ENCODE measurements at regions not wholly inside any gene's neighbourhood (a gene's known extent, or its start where the extent isn't known, plus 50 kb on each side); places are given as distances from the start of the nearest gene placed in this dataset.

- Histone ChIP-seq H3K4me1 (ENCODE audit: control insufficient read depth, extremely low read depth, insufficient read depth, low read length) (no peaks in the 10 kb centered on the region), H3K4me3 (ENCODE audit: control insufficient read depth in 2 of 3, extremely low read depth in 1 of 3, insufficient read depth in 2 of 3, low read depth in 1 of 3, low read length in 3 of 3) (no peak overlapping the region), H3K27ac (ENCODE audit: control insufficient read depth, insufficient read depth, low read length) (no peak overlapping the region), H3K9me1 (ENCODE audit: control insufficient read depth, extremely low read depth, insufficient read depth, low read length) (no peaks in the 10 kb centered on the region), H3K4me2 (ENCODE audit: control insufficient read depth, extremely low read depth, insufficient read depth, low read depth, low read length) (no peak overlapping the region), H3K36me3 (ENCODE audit: control insufficient read depth in 2 of 2, extremely low read depth in 1 of 2, insufficient read depth in 2 of 2, low read length in 2 of 2) (no peaks in the 10 kb centered on the region), H3K27me3 (ENCODE audit: control insufficient read depth, extremely low read depth, insufficient read depth, low read length) (no peaks in the 10 kb centered on the region), H3K9me3 (ENCODE audit: control insufficient read depth, low read depth, low read length) (no peaks in the 10 kb centered on the region), H3K79me2 (ENCODE audit: control insufficient read depth, insufficient read depth, low read length) (no peaks in the 10 kb centered on the region), H3K9ac (ENCODE audit: control insufficient read depth, extremely low read depth, insufficient read depth, low read length) (no peak overlapping the region), H2AFZ (ENCODE audit: control insufficient read depth, low read length) (no peak overlapping the region), H4K20me1 (ENCODE audit: control insufficient read depth, extremely low read depth, insufficient read depth, low read length) (no peaks in the 10 kb centered on the region)
- FAIRE-seq (no peak), DNase-seq (ENCODE audit: low read depth, low spot score) (no peak)
- no peak for TF ChIP-seq EZH2 (IDR thresholded peaks at IDR 0.05; ENCODE audit: low read length)
- TF ChIP-seq, protein P1, sequence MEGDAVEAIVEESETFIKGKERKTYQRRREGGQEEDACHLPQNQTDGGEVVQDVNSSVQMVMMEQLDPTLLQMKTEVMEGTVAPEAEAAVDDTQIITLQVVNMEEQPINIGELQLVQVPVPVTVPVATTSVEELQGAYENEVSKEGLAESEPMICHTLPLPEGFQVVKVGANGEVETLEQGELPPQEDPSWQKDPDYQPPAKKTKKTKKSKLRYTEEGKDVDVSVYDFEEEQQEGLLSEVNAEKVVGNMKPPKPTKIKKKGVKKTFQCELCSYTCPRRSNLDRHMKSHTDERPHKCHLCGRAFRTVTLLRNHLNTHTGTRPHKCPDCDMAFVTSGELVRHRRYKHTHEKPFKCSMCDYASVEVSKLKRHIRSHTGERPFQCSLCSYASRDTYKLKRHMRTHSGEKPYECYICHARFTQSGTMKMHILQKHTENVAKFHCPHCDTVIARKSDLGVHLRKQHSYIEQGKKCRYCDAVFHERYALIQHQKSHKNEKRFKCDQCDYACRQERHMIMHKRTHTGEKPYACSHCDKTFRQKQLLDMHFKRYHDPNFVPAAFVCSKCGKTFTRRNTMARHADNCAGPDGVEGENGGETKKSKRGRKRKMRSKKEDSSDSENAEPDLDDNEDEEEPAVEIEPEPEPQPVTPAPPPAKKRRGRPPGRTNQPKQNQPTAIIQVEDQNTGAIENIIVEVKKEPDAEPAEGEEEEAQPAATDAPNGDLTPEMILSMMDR (optimal IDR thresholded peaks at IDR 0.05 in 1 of 3, IDR thresholded peaks at IDR 0.05 in 1 of 3, conservative IDR thresholded peaks at IDR 0.05 in 1 of 3; ENCODE audit: extremely low read depth in 1 of 3, insufficient read depth in 2 of 3, low read length in 3 of 3), result no peak
- dilution Hi-C loops (cut with MboI; ENCODE audit: extremely low pct_ligation_motif_present, low sequenced_read_pairs), result no loop called here
Observed at GRCh38 chr12:46711756-46712155, 114.0 kb downstream of the SLC38A4 start.

- H4K20me1 ChIP-seq (ENCODE audit: control insufficient read depth, extremely low read depth, insufficient read depth, low read length), result no peaks in the 10 kb centered on the region
- dilution Hi-C loops (cut with MboI; ENCODE audit: extremely low pct_ligation_motif_present, low sequenced_read_pairs), result no loop called here
- H3K36me3 ChIP-seq (ENCODE audit: control insufficient read depth in 2 of 2, extremely low read depth in 1 of 2, insufficient read depth in 2 of 2, low read length in 2 of 2), result no peaks in the 10 kb centered on the region
- H3K27me3 ChIP-seq (ENCODE audit: control insufficient read depth, extremely low read depth, insufficient read depth, low read length), result no peaks in the 10 kb centered on the region
- no peak overlapping the region for H3K4me3 ChIP-seq (ENCODE audit: control insufficient read depth in 2 of 3, extremely low read depth in 1 of 3, insufficient read depth in 2 of 3, low read depth in 1 of 3, low read length in 3 of 3)
- no peaks in the 10 kb centered on the region for H3K9me1 ChIP-seq (ENCODE audit: control insufficient read depth, extremely low read depth, insufficient read depth, low read length)
- H3K9ac ChIP-seq (ENCODE audit: control insufficient read depth, extremely low read depth, insufficient read depth, low read length), result no peak overlapping the region
- DNase-seq (ENCODE audit: low read depth, low spot score), result no peak
- no peaks in the 10 kb centered on the region for H3K4me1 ChIP-seq (ENCODE audit: control insufficient read depth, extremely low read depth, insufficient read depth, low read length)
- H3K27ac ChIP-seq (ENCODE audit: control insufficient read depth, insufficient read depth, low read length), result no peak overlapping the region
- FAIRE-seq, result no peak
- TF ChIP-seq, protein P1 (optimal IDR thresholded peaks at IDR 0.05 in 1 of 3, IDR thresholded peaks at IDR 0.05 in 1 of 3, conservative IDR thresholded peaks at IDR 0.05 in 1 of 3; ENCODE audit: extremely low read depth in 1 of 3, insufficient read depth in 2 of 3, low read length in 3 of 3), result no peak
- no peak for TF ChIP-seq EZH2 (IDR thresholded peaks at IDR 0.05; ENCODE audit: low read length)
- H2AFZ ChIP-seq (ENCODE audit: control insufficient read depth, low read length), result no peak overlapping the region
- no peaks in the 10 kb centered on the region for H3K9me3 ChIP-seq (ENCODE audit: control insufficient read depth, low read depth, low read length)
- H3K4me2 ChIP-seq (ENCODE audit: control insufficient read depth, extremely low read depth, insufficient read depth, low read depth, low read length), result no peak overlapping the region
- H3K79me2 ChIP-seq (ENCODE audit: control insufficient read depth, insufficient read depth, low read length), result no peaks in the 10 kb centered on the region
Observed at GRCh38 chr12:46710125-46710743, 115.6 kb downstream of the SLC38A4 start.

All from keratinocyte (primary cell).